LNCAP (cell line): ENCODE measurements at regions not wholly inside any gene's neighbourhood (a gene's known extent, or its start where the extent isn't known, plus 50 kb on each side); places are given as distances from the start of the nearest gene placed in this dataset.

Experiments
- CTCF ChIP-seq: fragments of 450-650 bp; IDR thresholded peaks from 2 replicates; pipeline ENCODE4 v1.5.1; 2017; ENCODE audit warnings: mild to moderate bottlenecking

DNA sequence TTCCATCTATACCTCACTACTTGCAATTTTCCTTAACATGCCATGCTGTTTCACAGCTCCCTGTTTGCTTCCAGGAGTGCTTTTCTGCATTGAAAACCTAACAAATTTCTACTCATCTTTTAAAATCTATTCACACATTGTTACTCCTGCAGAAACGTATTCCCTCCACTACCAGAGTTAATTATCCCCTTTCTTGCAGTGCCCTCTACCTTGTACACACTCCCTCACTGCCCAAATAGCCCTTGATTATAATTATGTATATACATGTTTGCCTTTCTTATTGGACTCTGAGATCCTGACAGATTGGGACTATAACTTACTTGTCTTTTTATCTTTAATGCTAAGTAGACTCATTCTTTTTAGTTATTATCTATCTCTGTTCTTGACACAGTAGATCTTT is 325.0 kb downstream of the OXSM start:
- no peak for TF ChIP-seq CTCF

GRCh38 chr3:26118165-26118564 is 328.3 kb downstream of the OXSM start:
- peak; percentile 50 for TF ChIP-seq CTCF

GRCh38 chr3:26132942-26133341 is 343.1 kb downstream of the OXSM start:
- TF ChIP-seq CTCF = no peak

- no peak for TF ChIP-seq CTCF
These were observed 351.4 kb downstream of the OXSM start for GRCh38 chr3:26141296-26141695.

DNA sequence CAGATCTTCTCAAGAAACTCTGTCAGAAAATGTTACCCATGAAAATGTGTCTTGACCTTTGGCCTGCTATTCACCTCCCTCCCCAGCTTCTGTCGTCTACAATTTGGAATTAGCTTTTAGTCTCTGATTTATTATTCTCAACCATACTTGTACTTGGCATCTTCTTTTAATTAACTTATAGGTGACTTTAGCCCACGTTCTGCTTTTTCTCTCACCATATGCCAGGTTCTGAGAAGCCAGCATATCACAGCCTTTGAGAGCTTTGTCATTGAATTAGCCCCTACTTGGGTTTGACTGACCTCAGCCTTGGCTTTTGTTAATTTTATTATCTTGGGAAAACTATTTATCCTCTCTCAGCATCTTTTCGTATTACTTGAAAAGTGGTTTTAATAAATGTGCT is 355.9 kb downstream of the OXSM start:
- no peak for TF ChIP-seq CTCF

DNA sequence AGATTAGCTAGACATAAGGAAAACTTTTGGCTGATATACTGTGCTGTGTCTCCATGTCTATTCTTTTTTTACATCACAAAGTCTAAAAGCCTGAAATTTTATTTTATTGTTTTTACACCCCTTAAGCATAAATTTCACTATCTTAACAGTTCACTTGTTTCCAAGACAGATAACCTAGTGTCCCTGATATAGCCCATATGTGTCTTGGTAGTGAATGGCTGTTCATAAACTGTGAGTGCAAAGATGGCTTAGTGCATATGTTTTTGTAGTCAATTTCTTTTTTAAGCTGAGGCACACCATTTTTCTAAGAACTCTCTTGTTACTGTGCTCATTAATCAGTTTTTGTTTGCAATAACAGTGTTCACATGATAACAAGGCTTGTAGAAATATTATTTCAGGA is 381.1 kb downstream of the OXSM start:
- no peak for TF ChIP-seq CTCF

DNA sequence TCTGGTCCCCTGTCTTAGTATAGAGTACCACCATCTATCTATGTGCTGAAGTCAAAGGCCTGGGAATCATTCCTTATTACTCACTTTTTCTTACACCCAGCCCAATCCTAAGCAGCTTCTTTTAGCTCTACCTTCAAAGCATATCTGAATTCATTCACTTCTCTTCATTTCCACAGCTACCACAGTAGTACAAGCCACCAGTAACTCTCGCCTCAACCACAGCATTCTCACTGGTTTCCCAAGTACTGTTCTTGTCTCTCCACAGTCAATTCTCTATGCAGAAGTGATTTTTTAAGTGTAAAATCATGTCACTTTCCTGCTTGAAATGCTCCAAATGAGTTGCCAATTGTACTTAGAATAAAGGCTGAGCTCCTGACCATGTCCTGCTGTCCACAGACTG is 401.7 kb downstream of the OXSM start:
- TF ChIP-seq CTCF = no peak

DNA sequence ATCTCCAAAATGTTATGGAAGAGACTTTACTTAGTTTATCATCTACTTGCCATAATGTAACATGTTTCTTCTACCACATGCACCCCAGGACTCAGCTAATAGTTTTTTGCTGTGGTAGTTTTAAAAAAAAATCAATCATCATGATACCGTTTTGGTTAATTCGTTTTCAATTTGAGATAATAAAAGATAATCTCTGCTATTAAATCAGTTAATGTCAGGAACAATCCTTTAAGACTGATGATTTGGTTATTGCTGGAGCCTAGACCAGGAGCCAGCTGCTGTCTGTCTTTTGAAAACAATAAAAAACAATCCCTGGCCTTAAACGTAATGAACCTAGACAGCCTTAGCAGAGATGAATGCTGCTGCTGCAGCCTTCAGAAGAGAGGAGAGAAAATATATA is 403.7 kb downstream of the OXSM start:
- no peak for TF ChIP-seq CTCF
